Neural cell (in vitro differentiated cells): ENCODE measurements at regions not wholly inside any gene's neighbourhood (a gene's known extent, or its start where the extent isn't known, plus 50 kb on each side); places are given as distances from the start of the nearest gene placed in this dataset.
"Not testable (repeated sequence)": the region's sequence is repeated elsewhere in the genome, so short reads cannot be mapped to it uniquely, and the experiment has no call there.

Experiments
- CTCF ChIP-seq: fragments of 450-650 bp; IDR thresholded peaks from 2 replicates; pipeline ENCODE4 v1.5.1; 2014; ENCODE audit warnings: antibody characterized with exemption, mild to moderate bottlenecking, moderate library complexity; ENCODE audit not compliant: poor library complexity, severe bottlenecking
- EP300 ChIP-seq: fragments of 450-650 bp; conservative IDR thresholded peaks from 2 replicates; pipeline ENCODE4 v1.6.1; 2014; ENCODE audit warnings: antibody characterized with exemption, mild to moderate bottlenecking, moderate library complexity; ENCODE audit not compliant: poor library complexity, severe bottlenecking
- MXI1 ChIP-seq: fragments of 450-650 bp; conservative IDR thresholded peaks from 2 replicates; pipeline ENCODE4 v1.6.1; 2014; ENCODE audit warnings: antibody characterized with exemption, mild to moderate bottlenecking; ENCODE audit not compliant: poor library complexity, severe bottlenecking
- POLR2AphosphoS5 ChIP-seq: IDR thresholded peaks from 2 replicates; pipeline ENCODE4 v1.6.1; 2012
- RAD21 ChIP-seq: fragments of 450-650 bp; conservative IDR thresholded peaks from 2 replicates; pipeline ENCODE4 v1.6.1; 2014; ENCODE audit warnings: antibody characterized with exemption, mild to moderate bottlenecking, moderate library complexity
- SMC3 ChIP-seq: fragments of 450-650 bp; conservative IDR thresholded peaks from 2 replicates; pipeline ENCODE4 v1.6.1; 2014; ENCODE audit warnings: antibody characterized with exemption, mild to moderate bottlenecking, moderate library complexity; ENCODE audit not compliant: poor library complexity

GRCh38 chr2:155966064-155966471 lies 366.5 kb downstream of the NR4A2 start:
- not testable (repeated sequence) for TF ChIP-seq CTCF, RAD21, POLR2AphosphoS5, MXI1, SMC3, EP300
